Ishikawa (cell line): ENCODE measurements at regions not wholly inside any gene's neighbourhood (a gene's known extent, or its start where the extent isn't known, plus 50 kb on each side); places are given as distances from the start of the nearest gene placed in this dataset.

ENCODE experiments used
- CEBPB ChIP-seq: IDR thresholded peaks from 2 replicates; pipeline ENCODE4 v1.6.1; 2012
- CREB1 ChIP-seq: IDR thresholded peaks from 2 replicates; pipeline ENCODE4 v1.6.1; 2012; ENCODE audit warnings: low read depth
- EGR1 ChIP-seq: IDR thresholded peaks from 2 replicates; pipeline ENCODE4 v1.6.1; 2012
- EP300 ChIP-seq: IDR thresholded peaks from 2 replicates; pipeline ENCODE4 v1.6.1; 2012; ENCODE audit warnings: borderline replicate concordance
- FOXM1 ChIP-seq: IDR thresholded peaks from 2 replicates; pipeline ENCODE4 v1.6.1; 2012; ENCODE audit warnings: low read depth, borderline replicate concordance
- MAX ChIP-seq: IDR thresholded peaks from 2 replicates; pipeline ENCODE4 v1.6.1; 2012
- NFIC ChIP-seq: IDR thresholded peaks from 2 replicates; pipeline ENCODE4 v1.6.1; 2012
- RAD21 ChIP-seq: IDR thresholded peaks from 2 replicates; pipeline ENCODE4 v1.6.1; 2012; ENCODE audit warnings: low read depth
- TAF1 ChIP-seq: IDR thresholded peaks from 2 replicates; pipeline ENCODE4 v1.6.1; 2012; ENCODE audit warnings: low read depth, mild to moderate bottlenecking
- TCF12 ChIP-seq: IDR thresholded peaks from 2 replicates; pipeline ENCODE4 v1.6.1; 2012; ENCODE audit warnings: low read depth
- TEAD4 ChIP-seq: IDR thresholded peaks from 2 replicates; pipeline ENCODE4 v1.6.1; 2012
- USF1 ChIP-seq: IDR thresholded peaks from 2 replicates; pipeline ENCODE4 v1.6.1; 2012
- YY1 ChIP-seq: IDR thresholded peaks from 2 replicates; pipeline ENCODE4 v1.6.1; 2012; ENCODE audit warnings: low read depth
- ZBTB7A ChIP-seq: IDR thresholded peaks from 2 replicates; pipeline ENCODE4 v1.6.1; 2012; ENCODE audit warnings: low read depth
- TF ChIP-seq, protein P1 (sequence below): IDR thresholded peaks from 2 replicates; pipeline ENCODE4 v1.6.1; 2012; ENCODE audit warnings: low read depth, mild to moderate bottlenecking

DNA sequence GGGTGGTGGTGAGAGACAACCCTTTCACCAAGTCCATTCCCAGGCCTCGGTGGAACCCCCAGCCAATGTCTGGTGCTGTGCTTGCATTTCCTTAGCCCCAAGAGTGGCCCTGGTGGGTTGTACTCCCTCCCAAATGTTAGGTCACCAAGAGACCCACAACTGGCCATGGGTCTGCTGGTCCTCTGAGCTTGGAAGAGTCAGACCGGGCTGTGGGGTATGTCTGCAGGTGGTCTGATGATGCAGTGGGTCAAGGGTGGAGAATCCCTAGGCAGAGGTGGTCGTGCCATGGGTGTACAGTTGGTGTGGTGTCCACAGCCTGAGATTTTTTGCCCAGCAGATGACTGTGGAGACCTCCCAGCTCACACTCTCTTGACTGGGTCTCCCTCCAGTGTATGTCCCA, 535.7 kb upstream of the CNKSR2 start:
- TF ChIP-seq, protein P1, sequence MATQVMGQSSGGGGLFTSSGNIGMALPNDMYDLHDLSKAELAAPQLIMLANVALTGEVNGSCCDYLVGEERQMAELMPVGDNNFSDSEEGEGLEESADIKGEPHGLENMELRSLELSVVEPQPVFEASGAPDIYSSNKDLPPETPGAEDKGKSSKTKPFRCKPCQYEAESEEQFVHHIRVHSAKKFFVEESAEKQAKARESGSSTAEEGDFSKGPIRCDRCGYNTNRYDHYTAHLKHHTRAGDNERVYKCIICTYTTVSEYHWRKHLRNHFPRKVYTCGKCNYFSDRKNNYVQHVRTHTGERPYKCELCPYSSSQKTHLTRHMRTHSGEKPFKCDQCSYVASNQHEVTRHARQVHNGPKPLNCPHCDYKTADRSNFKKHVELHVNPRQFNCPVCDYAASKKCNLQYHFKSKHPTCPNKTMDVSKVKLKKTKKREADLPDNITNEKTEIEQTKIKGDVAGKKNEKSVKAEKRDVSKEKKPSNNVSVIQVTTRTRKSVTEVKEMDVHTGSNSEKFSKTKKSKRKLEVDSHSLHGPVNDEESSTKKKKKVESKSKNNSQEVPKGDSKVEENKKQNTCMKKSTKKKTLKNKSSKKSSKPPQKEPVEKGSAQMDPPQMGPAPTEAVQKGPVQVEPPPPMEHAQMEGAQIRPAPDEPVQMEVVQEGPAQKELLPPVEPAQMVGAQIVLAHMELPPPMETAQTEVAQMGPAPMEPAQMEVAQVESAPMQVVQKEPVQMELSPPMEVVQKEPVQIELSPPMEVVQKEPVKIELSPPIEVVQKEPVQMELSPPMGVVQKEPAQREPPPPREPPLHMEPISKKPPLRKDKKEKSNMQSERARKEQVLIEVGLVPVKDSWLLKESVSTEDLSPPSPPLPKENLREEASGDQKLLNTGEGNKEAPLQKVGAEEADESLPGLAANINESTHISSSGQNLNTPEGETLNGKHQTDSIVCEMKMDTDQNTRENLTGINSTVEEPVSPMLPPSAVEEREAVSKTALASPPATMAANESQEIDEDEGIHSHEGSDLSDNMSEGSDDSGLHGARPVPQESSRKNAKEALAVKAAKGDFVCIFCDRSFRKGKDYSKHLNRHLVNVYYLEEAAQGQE = no peak
- TF ChIP-seq RAD21 (no peak), NFIC (no peak), TAF1 (no peak), MAX (no peak), USF1 (no peak), ZBTB7A (no peak), EGR1 (no peak), TCF12 (no peak), TEAD4 (no peak), EP300 (no peak), CEBPB (no peak), YY1 (no peak)

- TF ChIP-seq ZBTB7A (no peak), USF1 (no peak), CREB1 (no peak), FOXM1 (no peak)
These were observed 544.3 kb upstream of the CNKSR2 start for GRCh38 chrX:20829665-20830491.

- TF ChIP-seq TCF12 (no peak), NFIC (no peak), MAX (no peak), EGR1 (no peak), EP300 (no peak), TEAD4 (no peak), YY1 (no peak), CEBPB (no peak), ZBTB7A (no peak), CREB1 (no peak), TAF1 (no peak), USF1 (no peak), RAD21 (no peak), FOXM1 (no peak)
These were observed 548.2 kb upstream of the CNKSR2 start for GRCh38 chrX:20825984-20826383.

GRCh38 chrX:20803971-20804370, 537.3 kb upstream of the RPS6KA3 start:
- TF ChIP-seq MAX = no peak
- no peak for TF ChIP-seq EGR1
- no peak for TF ChIP-seq FOXM1
- no peak for TF ChIP-seq CEBPB

DNA sequence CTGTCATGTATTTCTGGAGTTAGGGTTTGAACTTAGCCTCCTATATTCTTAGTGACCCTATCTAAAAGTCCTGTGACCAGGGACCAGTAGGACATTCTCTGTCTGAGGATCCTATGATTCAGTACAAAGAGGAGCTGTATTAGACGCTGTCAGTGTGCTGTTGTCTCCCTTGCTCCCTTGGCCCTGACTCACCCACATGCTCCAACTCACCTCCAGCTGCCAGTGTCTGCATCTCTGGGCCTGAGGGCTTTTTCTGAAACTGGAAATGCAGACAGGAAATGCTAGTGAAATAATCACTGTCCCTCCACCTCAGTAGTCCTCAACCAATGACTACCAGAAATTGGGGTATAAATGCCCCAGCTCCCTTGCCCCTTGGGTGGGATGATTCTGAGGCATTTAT, 535.3 kb upstream of the RPS6KA3 start:
- TF ChIP-seq YY1 (no peak), ZBTB7A (no peak), EP300 (no peak), NFIC (no peak)

DNA sequence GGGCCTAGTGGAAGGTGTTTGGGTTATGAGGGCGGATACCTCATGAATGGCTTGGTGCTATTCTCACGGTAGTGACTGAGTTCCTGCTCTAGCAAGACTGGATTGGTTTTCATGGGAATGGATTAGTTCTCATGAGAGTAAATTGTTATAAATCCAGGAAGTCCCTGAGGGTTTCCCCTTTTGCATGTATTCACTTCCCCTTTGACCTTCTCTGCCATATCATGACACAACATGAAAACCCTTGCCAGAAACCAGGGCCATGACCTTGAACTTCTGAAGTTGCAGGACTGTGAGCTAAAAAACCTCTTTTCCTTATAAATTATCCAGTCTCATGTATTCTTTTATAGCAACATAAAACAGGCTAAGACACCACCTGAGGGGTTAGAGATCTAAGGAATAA, 529.7 kb upstream of the RPS6KA3 start:
- TF ChIP-seq CEBPB (no peak), EP300 (no peak), YY1 (no peak), TEAD4 (no peak), TAF1 (no peak), FOXM1 (no peak), EGR1 (no peak), ZBTB7A (no peak), RAD21 (no peak), USF1 (no peak), NFIC (no peak), CREB1 (no peak)
- TF ChIP-seq, protein P1 = no peak
